Activated CD4-positive, alpha-beta T cell treated with anti-CD3 and anti-CD28 coated beads for 1 hour (primary cell): ENCODE measurements at regions not wholly inside any gene's neighbourhood (a gene's known extent, or its start where the extent isn't known, plus 50 kb on each side); places are given as distances from the start of the nearest gene placed in this dataset.

Experiments
- DNase-seq: peaks from one replicate; pipeline ENCODE4 v3.0.0-alpha.2; 2020

GRCh38 chr2:128474036-128474955 is 155.6 kb upstream of the HS6ST1 start:
- no peak for DNase-seq

GRCh38 chr2:128474962-128475361 is 156.3 kb upstream of the HS6ST1 start:
- DNase-seq: no peak

DNA sequence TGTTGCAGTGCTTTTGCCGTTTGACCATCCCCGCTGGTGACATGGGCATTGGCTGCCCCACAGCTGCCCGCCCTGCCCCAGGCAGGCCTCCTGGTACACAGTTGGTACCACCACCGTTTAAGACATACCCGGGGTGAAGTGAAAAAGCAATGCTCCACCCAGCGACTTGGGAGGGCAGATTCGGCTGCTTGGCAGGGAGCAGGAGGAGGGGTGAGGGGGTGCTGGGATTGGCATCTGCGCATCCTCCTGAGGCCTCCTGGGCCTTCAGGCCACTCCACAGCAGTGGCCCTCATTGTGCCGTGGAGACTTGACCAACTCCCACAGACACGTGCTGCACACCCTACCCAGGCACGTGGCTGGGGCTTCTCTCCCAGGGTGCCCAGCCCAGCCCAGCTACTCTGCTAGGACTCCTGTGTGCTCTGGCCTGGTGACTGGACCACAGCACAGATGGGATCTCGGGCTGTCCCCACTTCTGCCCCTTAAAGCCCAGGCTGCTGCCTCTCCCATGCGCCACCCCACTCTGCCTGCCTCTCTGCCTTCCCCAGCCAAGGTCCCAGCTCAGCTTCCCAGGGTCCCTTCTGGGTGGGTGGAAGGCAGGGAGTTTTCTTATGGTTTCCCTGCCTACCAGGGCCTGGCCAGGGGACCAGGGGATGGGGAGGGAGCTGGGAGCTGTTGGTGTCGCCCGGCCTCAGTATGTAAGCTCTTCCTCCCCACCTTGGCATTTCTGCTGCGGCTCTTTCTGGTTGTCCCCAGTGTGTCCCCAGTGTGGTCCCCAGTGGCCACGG is 157.0 kb upstream of the HS6ST1 start:
- DNase-seq: no peak

GRCh38 chr2:128477026-128477820 is 158.6 kb upstream of the HS6ST1 start:
- DNase-seq: no peak

GRCh38 chr2:128477891-128478290 is 159.2 kb upstream of the HS6ST1 start:
- DNase-seq: no peak

- no peak for DNase-seq
Observed at GRCh38 chr2:128485761-128486639, 167.3 kb upstream of the HS6ST1 start.

- DNase-seq: no peak
Observed at GRCh38 chr2:128486640-128487375, 168.1 kb upstream of the HS6ST1 start.

- DNase-seq: no peak
Observed at GRCh38 chr2:128487650-128488387, 169.2 kb upstream of the HS6ST1 start.

DNA sequence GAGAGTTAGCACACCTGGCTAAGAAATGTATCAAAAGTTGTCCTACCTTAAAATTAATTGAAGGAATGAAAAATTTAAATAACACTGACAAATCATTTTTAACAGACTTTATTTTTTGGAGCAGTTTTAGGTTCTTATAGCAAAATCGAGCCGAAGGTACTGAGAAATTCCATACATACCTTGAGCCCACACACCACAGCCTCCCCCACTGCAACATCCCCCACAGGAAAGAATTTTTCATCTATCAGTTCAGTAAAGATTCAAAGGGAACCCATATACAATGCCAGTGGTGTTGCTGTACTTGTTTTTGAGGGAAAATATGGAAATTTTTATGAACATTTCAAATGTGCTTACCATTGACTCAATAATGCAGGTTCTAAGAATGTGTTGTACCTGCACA is 169.8 kb upstream of the HS6ST1 start:
- DNase-seq: no peak

DNA sequence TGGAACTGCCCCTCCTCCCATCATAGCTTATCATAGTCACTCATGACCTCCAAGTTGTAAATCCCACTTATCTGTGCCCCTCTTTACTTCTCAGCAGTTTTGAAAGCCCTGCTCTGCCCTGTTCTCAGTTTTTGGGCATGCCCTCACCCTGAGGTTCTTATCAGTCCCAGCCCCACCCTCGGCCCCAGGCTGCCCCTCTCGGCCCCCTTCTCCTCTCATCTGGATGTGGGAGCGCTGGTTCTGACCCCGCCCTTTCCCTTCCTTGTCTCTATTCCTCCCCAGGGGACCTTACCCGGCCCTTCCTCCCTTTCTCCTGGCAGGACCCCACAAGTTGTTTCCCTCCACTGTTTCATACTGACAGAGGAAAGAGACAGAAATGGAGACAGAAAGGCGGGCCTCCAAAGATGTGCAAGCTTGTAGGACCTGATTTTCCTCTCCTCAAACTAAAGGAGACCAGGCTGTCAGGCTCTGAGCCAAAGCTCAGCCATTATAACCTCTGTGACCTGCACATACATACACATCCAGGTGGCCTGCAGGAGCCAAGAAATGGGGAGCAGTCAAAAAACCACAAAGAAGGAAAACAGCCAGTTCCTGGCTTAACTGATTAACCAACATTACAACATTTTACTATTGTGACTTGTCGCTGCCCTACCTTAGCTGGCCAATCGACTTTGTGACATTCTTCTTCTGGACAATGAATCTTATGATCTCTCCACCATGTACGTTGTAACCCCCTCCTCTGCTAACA is 171.0 kb upstream of the HS6ST1 start:
- no peak for DNase-seq

DNA sequence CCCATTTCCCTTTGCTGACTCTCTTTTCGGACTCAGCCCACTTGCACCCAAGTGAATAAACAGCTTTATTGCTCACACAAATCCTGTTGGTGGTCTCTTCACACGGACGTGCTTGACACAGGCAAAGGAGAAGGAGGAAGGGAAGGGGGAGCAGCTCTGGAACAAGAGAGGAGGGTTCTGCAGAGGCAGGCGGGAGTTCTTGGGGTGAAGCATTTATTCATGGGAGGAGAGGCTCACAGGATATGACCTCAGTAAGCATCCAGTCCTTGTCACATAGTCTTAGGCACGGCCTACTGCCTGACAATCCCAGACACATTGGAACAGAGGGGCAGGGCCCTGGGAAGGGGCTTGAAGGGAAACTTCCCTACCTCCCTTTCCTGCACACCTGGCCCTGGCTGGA is 171.7 kb upstream of the HS6ST1 start:
- peak; percentile 4 for DNase-seq

DNA sequence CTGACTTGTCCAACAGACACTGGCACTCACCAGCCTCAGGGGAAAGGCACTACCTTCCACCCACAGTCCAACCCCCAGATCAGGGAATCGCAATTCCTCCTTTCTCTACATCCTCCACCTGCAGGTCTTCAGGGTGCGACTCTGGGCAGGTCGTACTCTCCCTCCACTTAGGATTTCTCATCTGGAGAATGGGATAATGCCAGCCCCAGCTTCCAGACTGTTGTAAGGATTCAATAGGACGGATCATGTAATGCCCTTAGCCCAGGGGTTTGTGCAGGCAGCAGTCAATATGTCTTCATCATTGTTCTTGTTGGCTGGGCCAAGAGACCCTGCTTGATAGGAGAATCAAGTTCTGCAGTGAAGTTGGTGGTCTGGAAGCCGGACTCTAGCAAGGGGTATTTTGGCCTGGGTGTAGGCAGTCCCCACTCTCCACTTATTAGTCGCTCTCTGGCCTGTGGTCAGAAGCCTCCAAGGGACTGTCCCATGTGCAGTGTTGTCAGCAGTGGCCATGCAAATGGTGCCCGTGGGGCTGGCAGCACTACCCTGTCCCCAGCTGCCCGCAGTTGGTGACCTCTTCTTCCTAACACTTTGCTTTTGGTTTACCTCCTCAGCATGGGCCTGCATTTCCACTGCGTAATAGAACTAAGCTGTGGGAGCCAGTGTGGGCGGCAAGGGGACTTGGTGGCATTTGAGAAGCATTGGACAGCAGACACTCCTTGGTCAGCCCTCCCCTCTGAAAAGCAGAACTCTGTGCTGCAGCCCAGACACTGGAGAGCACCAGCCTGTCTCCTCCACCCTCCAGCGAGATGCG is 172.4 kb upstream of the HS6ST1 start:
- no peak for DNase-seq

GRCh38 chr2:128491692-128492244 is 173.1 kb upstream of the HS6ST1 start:
- no peak for DNase-seq

GRCh38 chr2:128492966-128493811 is 174.5 kb upstream of the HS6ST1 start:
- DNase-seq: no peak

DNA sequence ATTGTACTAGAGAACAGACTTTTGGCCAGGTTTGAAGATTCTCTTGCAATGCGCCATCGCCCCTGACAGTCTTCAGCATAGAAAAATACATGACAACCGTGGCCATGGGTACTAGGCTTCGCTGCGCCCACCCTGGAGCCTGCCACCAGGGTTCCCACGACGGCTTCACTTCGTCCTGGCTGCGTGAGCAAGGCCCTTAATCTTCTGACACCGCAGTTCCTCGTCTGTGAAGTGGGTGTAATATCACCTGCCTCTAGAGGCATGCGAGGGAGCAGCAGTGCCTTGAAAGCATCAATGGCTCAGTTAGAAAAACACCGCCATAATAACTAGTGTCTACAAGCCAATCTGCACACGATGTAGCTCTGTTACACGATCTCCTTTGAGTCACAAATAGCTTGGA is 175.2 kb upstream of the HS6ST1 start:
- no peak for DNase-seq

GRCh38 chr2:128494307-128494639 is 175.6 kb upstream of the HS6ST1 start:
- no peak for DNase-seq

DNA sequence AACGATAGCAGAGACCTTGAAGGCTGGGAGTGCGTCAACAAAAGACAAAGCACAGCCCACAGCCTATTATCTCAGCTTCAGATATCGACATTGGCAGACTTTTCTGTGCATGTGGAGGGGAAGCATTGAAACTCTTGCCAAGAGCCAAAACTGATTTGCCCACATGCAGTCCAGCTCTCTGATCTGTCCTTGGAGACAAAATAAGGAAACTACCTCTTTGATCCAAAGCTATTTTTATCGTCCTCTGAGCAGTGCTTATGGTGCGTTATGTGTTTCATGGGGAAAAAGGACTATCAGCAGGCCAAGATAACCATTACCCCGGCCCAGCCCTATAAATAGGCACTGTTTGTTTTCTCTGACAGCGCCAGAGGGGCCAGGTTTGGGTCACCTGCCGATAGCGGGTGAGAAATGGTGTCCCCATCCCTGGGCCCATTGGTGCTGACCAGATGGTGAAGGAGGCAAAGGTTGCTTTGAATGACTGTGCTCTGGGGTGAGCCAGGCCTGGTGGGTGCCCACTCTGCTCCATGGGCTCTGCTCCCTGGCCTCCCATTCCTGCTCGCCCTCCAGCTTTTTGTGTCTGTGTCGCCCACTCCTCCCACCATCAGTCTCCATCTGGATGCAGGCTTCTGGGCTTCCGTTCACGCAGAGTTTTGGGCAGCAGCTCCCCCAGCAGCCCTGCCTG is 176.1 kb upstream of the HS6ST1 start:
- no peak for DNase-seq
